GM19328 (cell line): ENCODE measurements at regions not wholly inside any gene's neighbourhood (a gene's known extent, or its start where the extent isn't known, plus 50 kb on each side); places are given as distances from the start of the nearest gene placed in this dataset.

Experiments
- ATAC-seq: cut with Tn5 transposase; IDR thresholded peaks from one replicate; pipeline ENCODE4 v1.9.1; 2021; ENCODE audit warnings: mild to moderate bottlenecking, moderate library complexity; ENCODE audit not compliant: unreplicated experiment

GRCh38 chr4:83679692-83680091 lies 143.8 kb downstream of the GPAT3 start:
- no peak for ATAC-seq

GRCh38 chr4:83679254-83679653 lies 143.3 kb downstream of the GPAT3 start:
- ATAC-seq: no peak

- ATAC-seq: no peak
Observed at GRCh38 chr4:83677656-83678055, 141.7 kb downstream of the GPAT3 start.

- ATAC-seq: no peak
Observed at GRCh38 chr4:83664741-83665140, 128.8 kb downstream of the GPAT3 start.

- ATAC-seq: no peak
Observed at GRCh38 chr4:83664071-83664470, 128.2 kb downstream of the GPAT3 start.

- ATAC-seq: no peak
Observed at GRCh38 chr4:83662204-83662603, 126.3 kb downstream of the GPAT3 start.

- ATAC-seq: no peak
Observed at GRCh38 chr4:83661359-83661758, 125.5 kb downstream of the GPAT3 start.

GRCh38 chr4:83660578-83660977 lies 124.7 kb downstream of the GPAT3 start:
- no peak for ATAC-seq

- no peak for ATAC-seq
Observed at GRCh38 chr4:83658806-83659205, 122.9 kb downstream of the GPAT3 start.

GRCh38 chr4:83657336-83657735 lies 121.4 kb downstream of the GPAT3 start:
- ATAC-seq: no peak
